Astrocyte (in vitro differentiated cells and primary cell): ENCODE measurements at regions not wholly inside any gene's neighbourhood (a gene's known extent, or its start where the extent isn't known, plus 50 kb on each side); places are given as distances from the start of the nearest gene placed in this dataset.

Experiments used
- DNase-seq: peaks from one replicate; pipeline ENCODE4 v3.0.0-alpha.2; 2010; ENCODE audit warnings: low read depth
- FAIRE-seq: peaks from 2 replicates; lab custom pipeline; 2011; peaks lifted over from hg19 to GRCh38; lab: Jason Lieb, UNC
- H2AFZ ChIP-seq: 2 replicates; pipeline ENCODE4 v1.6.0; 2012; ENCODE audit warnings: low read depth, low read length, inconsistent platforms
- H3K27ac ChIP-seq: 2 replicates; pipeline ENCODE4 v1.5.1; 2011; ENCODE audit warnings: low read depth, low read length, inconsistent platforms
- H3K27me3 ChIP-seq: 2 replicates; pipeline ENCODE4 v1.6.0; 2011; ENCODE audit warnings: low read length, inconsistent platforms; ENCODE audit not compliant: insufficient read depth
- H3K36me3 ChIP-seq: 2 replicates; pipeline ENCODE4 v1.5.1; 2011; ENCODE audit warnings: low read length, inconsistent platforms; ENCODE audit not compliant: insufficient read depth
- H3K4me1 ChIP-seq: 2 replicates; pipeline ENCODE4 v1.5.1; 2011; ENCODE audit warnings: low read length, inconsistent platforms; ENCODE audit not compliant: insufficient read depth
- H3K4me2 ChIP-seq: 2 replicates; pipeline ENCODE4 v1.6.0; 2012; ENCODE audit warnings: low read length, inconsistent platforms
- H3K4me3 ChIP-seq: 2 replicates; pipeline ENCODE4 v1.5.1; 2011; ENCODE audit warnings: low read depth, mild to moderate bottlenecking, low read length, inconsistent platforms; ENCODE audit not compliant: insufficient read depth
- H3K79me2 ChIP-seq: 2 replicates; pipeline ENCODE4 v1.6.0; 2012; ENCODE audit warnings: mild to moderate bottlenecking, low read length, inconsistent platforms; ENCODE audit not compliant: insufficient read depth
- H3K9ac ChIP-seq: 2 replicates; pipeline ENCODE4 v1.6.0; 2012; ENCODE audit warnings: mild to moderate bottlenecking, low read length, inconsistent platforms
- H3K9me3 ChIP-seq: 2 replicates; pipeline ENCODE4 v1.5.1; 2012; ENCODE audit warnings: low read depth, mild to moderate bottlenecking, low read length, inconsistent platforms; ENCODE audit not compliant: insufficient read depth
- H4K20me1 ChIP-seq: 2 replicates; pipeline ENCODE4 v1.6.0; 2012; ENCODE audit warnings: low read length, inconsistent platforms; ENCODE audit not compliant: insufficient read depth
- H3K27ac Mint-ChIP-seq: one replicate; pipeline ENCODE4 v1.8.0; 2021; ENCODE audit warnings: mild to moderate bottlenecking, mixed read lengths; ENCODE audit not compliant: unreplicated experiment
- H3K27me3 Mint-ChIP-seq: one replicate; pipeline ENCODE4 v1.8.0; 2021; ENCODE audit warnings: low read depth, mixed read lengths; ENCODE audit not compliant: unreplicated experiment
- H3K36me3 Mint-ChIP-seq: one replicate; pipeline ENCODE4 v1.8.0; 2021; ENCODE audit warnings: low read depth, mixed read lengths; ENCODE audit not compliant: unreplicated experiment
- H3K4me1 Mint-ChIP-seq: one replicate; pipeline ENCODE4 v1.8.0; 2021; ENCODE audit warnings: low read depth, mixed read lengths; ENCODE audit not compliant: unreplicated experiment
- H3K4me3 Mint-ChIP-seq: one replicate; pipeline ENCODE4 v1.8.0; 2021; ENCODE audit warnings: mild to moderate bottlenecking, moderate library complexity, mixed read lengths; ENCODE audit not compliant: unreplicated experiment
- H3K9me3 Mint-ChIP-seq: one replicate; pipeline ENCODE4 v1.8.0; 2021; ENCODE audit warnings: mild to moderate bottlenecking, mixed read lengths; ENCODE audit not compliant: unreplicated experiment
- CTCF ChIP-seq: IDR thresholded peaks from 2 replicates; pipeline ENCODE4 v1.5.1; 2011; ENCODE audit warnings: low read depth, mild to moderate bottlenecking, inconsistent platforms, low read length, moderate library complexity; ENCODE audit not compliant: insufficient read depth
- EZH2 ChIP-seq: IDR thresholded peaks from 2 replicates; pipeline ENCODE4 v1.6.1; 2012; ENCODE audit warnings: mild to moderate bottlenecking, low read length, inconsistent platforms; ENCODE audit not compliant: insufficient read depth

GRCh38 chr14:22012452-22012851 is 338.8 kb upstream of the OR4E1 start:
- H3K4me2 ChIP-seq: no peak overlapping the region
- TF ChIP-seq EZH2 (no peak), CTCF (no peak)
- FAIRE-seq: no peak

GRCh38 chr14:22011253-22011642 is 337.6 kb upstream of the OR4E1 start:
- peaks cover 10% of the 10 kb centered on the region for H3K27me3 Mint-ChIP-seq
- TF ChIP-seq CTCF (no peak), EZH2 (no peak)
- H4K20me1 ChIP-seq: no peaks in the 10 kb centered on the region
- peaks cover 4% of the 10 kb centered on the region for H3K9me3 Mint-ChIP-seq
- no peak overlapping the region for H3K27ac Mint-ChIP-seq
- H3K4me1 Mint-ChIP-seq: peaks cover 3% of the 10 kb centered on the region
- H3K9me3 ChIP-seq: no peaks in the 10 kb centered on the region
- no peaks in the 10 kb centered on the region for H3K36me3 ChIP-seq
- no peak overlapping the region for H3K4me2 ChIP-seq
- H3K27ac ChIP-seq: no peak overlapping the region
- no peaks in the 10 kb centered on the region for H3K79me2 ChIP-seq
- DNase-seq (no peak), FAIRE-seq (no peak)
- H3K9ac ChIP-seq: no peak overlapping the region
- no peaks in the 10 kb centered on the region for H3K36me3 Mint-ChIP-seq
- no peaks in the 10 kb centered on the region for H3K4me1 ChIP-seq
- no peaks in the 10 kb centered on the region for H3K27me3 ChIP-seq
- H2AFZ ChIP-seq: no peak overlapping the region
- H3K4me3 ChIP-seq: no peak overlapping the region
- no peak overlapping the region for H3K4me3 Mint-ChIP-seq

More at GRCh38 chr14:22012452-22012851, 338.8 kb upstream of the OR4E1 start:
- Mint-ChIP-seq H3K27me3 (peaks cover 10% of the 10 kb centered on the region), H3K4me1 (peaks cover 3% of the 10 kb centered on the region), H3K4me3 (no peak overlapping the region), H3K9me3 (peaks cover 1% of the 10 kb centered on the region), H3K36me3 (no peaks in the 10 kb centered on the region), H3K27ac (no peak overlapping the region)
- H3K9me3 ChIP-seq: no peaks in the 10 kb centered on the region
- no peak overlapping the region for H2AFZ ChIP-seq
- H3K9ac ChIP-seq: no peak overlapping the region
- no peaks in the 10 kb centered on the region for H3K27me3 ChIP-seq
- no peaks in the 10 kb centered on the region for H3K79me2 ChIP-seq
- DNase-seq: no peak
- no peak overlapping the region for H3K27ac ChIP-seq
- H4K20me1 ChIP-seq: no peaks in the 10 kb centered on the region
- no peaks in the 10 kb centered on the region for H3K36me3 ChIP-seq
- no peaks in the 10 kb centered on the region for H3K4me1 ChIP-seq
- no peak overlapping the region for H3K4me3 ChIP-seq

GRCh38 chr14:22010545-22011252 is 337.1 kb upstream of the OR4E1 start:
- Mint-ChIP-seq H3K9me3 (peaks cover 4% of the 10 kb centered on the region), H3K4me3 (no peak overlapping the region), H3K27me3 (peaks cover 10% of the 10 kb centered on the region), H3K36me3 (no peaks in the 10 kb centered on the region), H3K27ac (no peak overlapping the region), H3K4me1 (peaks cover 3% of the 10 kb centered on the region)
- Histone ChIP-seq H3K27me3 (no peaks in the 10 kb centered on the region), H2AFZ (no peak overlapping the region), H3K9ac (no peak overlapping the region), H3K4me3 (no peak overlapping the region), H4K20me1 (no peaks in the 10 kb centered on the region), H3K9me3 (no peaks in the 10 kb centered on the region), H3K4me2 (no peak overlapping the region), H3K79me2 (no peaks in the 10 kb centered on the region), H3K4me1 (no peaks in the 10 kb centered on the region), H3K27ac (no peak overlapping the region), H3K36me3 (no peaks in the 10 kb centered on the region)
- FAIRE-seq (no peak), DNase-seq (no peak)
- TF ChIP-seq EZH2 (no peak), CTCF (no peak)
